Uterus (tissue), 3 donors: ENCODE measurements at regions not wholly inside any gene's neighbourhood (a gene's known extent, or its start where the extent isn't known, plus 50 kb on each side); places are given as distances from the start of the nearest gene placed in this dataset.
"Not testable (repeated sequence)": the region's sequence is repeated elsewhere in the genome, so short reads cannot be mapped to it uniquely, and the experiment has no call there.

Experiments used
- DNase-seq, 2 donors: peaks; one replicate each; pipeline ENCODE4 v3.0.0-alpha.2; 2019 to 2020
- H3K27ac ChIP-seq, 2 donors: fragments of 200-600 bp; sonication (generic); 1 replicate in 1 of 2; 2 replicates in 1 of 2; pipeline ENCODE4 v1.5.1; 2016 to 2018
- H3K27me3 ChIP-seq, 2 donors: fragments of 200-600 bp; sonication (generic); one replicate each; pipeline ENCODE4 v1.5.1; 2018 to 2019; ENCODE audit warnings: control low read depth in 1 of 2
- H3K36me3 ChIP-seq, 2 donors: fragments of 200-600 bp; sonication (generic); one replicate each; pipeline ENCODE4 v1.5.1; 2019; ENCODE audit warnings: control low read depth in 1 of 2
- H3K4me1 ChIP-seq, 2 donors: fragments of 200-600 bp; sonication (generic); one replicate each; pipeline ENCODE4 v1.5.1; 2018 to 2019; ENCODE audit warnings: control low read depth in 1 of 2
- H3K4me3 ChIP-seq, 2 donors: fragments of 200-600 bp; sonication (generic); 1 replicate in 1 of 2; 2 replicates in 1 of 2; pipeline ENCODE4 v1.5.1; 2018 to 2019; ENCODE audit warnings: mild to moderate bottlenecking in 1 of 2
- H3K9me3 ChIP-seq, 2 donors: fragments of 200-600 bp; sonication (generic); one replicate each; pipeline ENCODE4 v1.5.1; 2019; ENCODE audit warnings: control low read depth in 1 of 2
- POLR2A ChIP-seq, 2 donors: fragments of 450-650 bp; IDR thresholded peaks; one replicate each; pipeline ENCODE4 v1.6.1; 2016; ENCODE audit warnings: antibody characterized with exemption in 2 of 2, mild to moderate bottlenecking in 1 of 2, moderate library complexity in 1 of 2
- intact Hi-C: fragments of 100-400 bp; cut with DNase I; formaldehyde crosslinking; loops from one replicate; pipeline ENCODE4 v1.15.1; 2023; ENCODE audit warnings: low total_unique reads
- TF ChIP-seq, protein P1 (sequence below), 4 experiments: fragments of 200-600 bp in 2 of 4; fragments of 450-650 bp in 2 of 4; sonication (generic) in 2 of 4; IDR thresholded peaks; one replicate each; pipeline ENCODE4 v1.5.1; 2016 to 2019; ENCODE audit warnings: antibody characterized with exemption in 4 of 4, mild to moderate bottlenecking in 2 of 4, moderate library complexity in 1 of 4
- donor health status: DM: yes; HTN: yes; CAD: no.

DNA sequence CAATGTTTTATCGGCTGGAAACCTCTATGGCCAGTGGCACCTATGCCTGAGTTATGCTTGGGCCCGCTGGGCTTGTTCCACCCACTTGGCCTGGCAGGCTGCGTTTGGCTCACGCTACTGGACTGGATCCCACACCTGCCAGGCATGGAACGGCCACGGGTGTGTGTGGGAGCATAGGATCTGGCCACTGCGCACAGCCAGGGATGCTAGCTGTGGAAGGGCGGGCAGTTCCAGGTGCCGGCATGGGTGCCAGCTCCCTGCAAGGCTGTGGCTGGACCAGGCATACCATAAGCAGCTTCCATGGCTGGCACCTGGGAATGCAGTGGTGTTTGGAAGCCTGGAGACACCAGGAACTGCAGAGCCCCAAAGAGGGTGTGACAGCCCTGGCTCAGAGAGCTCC lies 1063.9 kb upstream of the ACO1 start:
- TF ChIP-seq, protein P1, sequence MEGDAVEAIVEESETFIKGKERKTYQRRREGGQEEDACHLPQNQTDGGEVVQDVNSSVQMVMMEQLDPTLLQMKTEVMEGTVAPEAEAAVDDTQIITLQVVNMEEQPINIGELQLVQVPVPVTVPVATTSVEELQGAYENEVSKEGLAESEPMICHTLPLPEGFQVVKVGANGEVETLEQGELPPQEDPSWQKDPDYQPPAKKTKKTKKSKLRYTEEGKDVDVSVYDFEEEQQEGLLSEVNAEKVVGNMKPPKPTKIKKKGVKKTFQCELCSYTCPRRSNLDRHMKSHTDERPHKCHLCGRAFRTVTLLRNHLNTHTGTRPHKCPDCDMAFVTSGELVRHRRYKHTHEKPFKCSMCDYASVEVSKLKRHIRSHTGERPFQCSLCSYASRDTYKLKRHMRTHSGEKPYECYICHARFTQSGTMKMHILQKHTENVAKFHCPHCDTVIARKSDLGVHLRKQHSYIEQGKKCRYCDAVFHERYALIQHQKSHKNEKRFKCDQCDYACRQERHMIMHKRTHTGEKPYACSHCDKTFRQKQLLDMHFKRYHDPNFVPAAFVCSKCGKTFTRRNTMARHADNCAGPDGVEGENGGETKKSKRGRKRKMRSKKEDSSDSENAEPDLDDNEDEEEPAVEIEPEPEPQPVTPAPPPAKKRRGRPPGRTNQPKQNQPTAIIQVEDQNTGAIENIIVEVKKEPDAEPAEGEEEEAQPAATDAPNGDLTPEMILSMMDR (IDR thresholded peaks at IDR 0.05), result no peak
- TF ChIP-seq POLR2A (IDR thresholded peaks at IDR 0.05), result no peak
- Histone ChIP-seq H3K27ac (no peak overlapping the region), H3K4me1 (no peaks in the 10 kb centered on the region), H3K36me3 (no peaks in the 10 kb centered on the region), H3K27me3 (no peaks in the 10 kb centered on the region), H3K9me3 (no peaks in the 10 kb centered on the region), H3K4me3 (no peak overlapping the region)
- no peak for DNase-seq
- intact Hi-C loops, result no loop called here

DNA sequence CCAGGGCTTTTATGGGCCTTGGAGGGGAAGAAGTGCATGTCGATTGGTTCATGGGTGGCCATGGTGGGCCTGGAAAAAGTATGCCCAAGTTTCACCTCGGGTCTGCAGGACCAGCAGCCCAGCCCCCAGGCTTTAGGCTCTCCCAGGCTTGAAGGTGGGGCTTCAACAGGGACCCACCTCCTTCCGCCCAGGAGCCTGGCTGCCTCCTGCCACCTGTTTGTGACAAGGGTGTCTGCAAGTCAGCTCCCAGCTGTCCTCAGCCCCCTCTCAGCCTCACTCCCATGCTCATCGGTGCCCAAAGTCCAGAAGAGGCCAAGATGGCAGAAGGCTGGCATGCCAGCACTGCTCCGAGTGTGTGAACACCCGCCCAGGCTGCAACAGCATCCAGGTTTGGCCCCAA lies 1063.2 kb upstream of the ACO1 start:
- Histone ChIP-seq H3K9me3 (no peaks in the 10 kb centered on the region), H3K27me3 (no peaks in the 10 kb centered on the region), H3K27ac (no peak overlapping the region), H3K4me3 (no peak overlapping the region), H3K4me1 (no peaks in the 10 kb centered on the region), H3K36me3 (no peaks in the 10 kb centered on the region)
- TF ChIP-seq POLR2A (IDR thresholded peaks at IDR 0.05), result no peak
- TF ChIP-seq, protein P1 (IDR thresholded peaks at IDR 0.05), result no peak
- intact Hi-C loops, result no loop called here
- no peak for DNase-seq

DNA sequence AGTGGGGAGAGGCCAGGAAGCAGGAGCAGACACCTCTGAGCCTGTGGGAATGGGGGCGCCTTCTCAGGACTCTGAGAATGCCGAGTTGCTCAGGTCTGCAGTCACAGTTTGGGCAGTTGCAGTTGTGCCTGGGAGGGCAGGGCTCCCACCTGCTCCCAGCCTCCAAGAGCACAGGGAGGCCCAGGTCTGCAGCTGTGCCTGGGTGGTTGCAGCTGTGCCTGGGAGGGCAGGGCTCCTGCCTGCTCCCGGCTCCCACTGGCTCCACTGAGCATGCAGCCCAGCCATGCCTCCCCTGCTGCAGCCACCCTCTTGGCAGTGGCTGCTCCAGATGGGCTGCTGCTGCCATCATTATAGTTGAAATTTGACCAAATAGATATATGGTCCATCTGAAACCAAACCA lies 1062.8 kb upstream of the ACO1 start:
- Histone ChIP-seq H3K36me3 (no peaks in the 10 kb centered on the region), H3K9me3 (no peaks in the 10 kb centered on the region), H3K4me1 (no peaks in the 10 kb centered on the region), H3K4me3 (no peak overlapping the region), H3K27ac (no peak overlapping the region), H3K27me3 (no peaks in the 10 kb centered on the region)
- no peak for TF ChIP-seq POLR2A (IDR thresholded peaks at IDR 0.05)
- TF ChIP-seq, protein P1 (IDR thresholded peaks at IDR 0.05), result no peak
- no peak for DNase-seq
- intact Hi-C loops, result no loop called here

DNA sequence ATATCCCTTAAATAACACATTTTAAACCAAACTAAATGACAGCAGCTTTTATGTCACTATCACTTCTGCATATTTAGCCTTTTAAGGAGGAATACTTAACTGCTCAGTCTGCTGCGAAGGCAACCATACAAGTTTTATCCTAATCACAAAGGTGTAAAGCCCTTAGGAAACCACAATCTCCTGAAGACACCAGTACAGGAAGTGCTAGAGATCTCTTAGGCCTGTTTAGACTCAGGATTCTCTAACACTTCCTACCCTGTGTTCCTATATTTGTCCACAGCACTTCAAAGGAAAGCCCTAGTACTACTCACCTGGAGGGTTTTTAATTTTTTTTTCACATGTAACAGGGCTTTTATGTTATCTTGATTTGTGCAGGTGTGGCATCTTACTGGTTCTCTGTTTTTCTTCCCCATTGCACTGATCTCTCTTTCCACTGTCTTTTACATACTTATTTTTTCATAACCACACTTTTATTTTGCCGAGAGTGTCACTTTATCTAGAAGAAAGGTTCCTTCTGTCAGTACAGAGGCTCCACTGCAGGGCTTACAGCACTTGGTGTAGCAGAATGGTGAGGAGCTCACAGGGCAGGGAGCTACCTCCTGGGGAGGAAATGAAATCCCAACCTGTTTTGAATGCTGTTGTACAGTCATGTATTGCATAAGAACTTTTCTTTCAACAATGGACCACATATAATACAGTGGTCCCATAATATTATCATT lies 1060.6 kb upstream of the ACO1 start:
- H3K9me3 ChIP-seq, result no peaks in the 10 kb centered on the region
- intact Hi-C loops, result no loop called here
- no peaks in the 10 kb centered on the region for H3K4me1 ChIP-seq

DNA sequence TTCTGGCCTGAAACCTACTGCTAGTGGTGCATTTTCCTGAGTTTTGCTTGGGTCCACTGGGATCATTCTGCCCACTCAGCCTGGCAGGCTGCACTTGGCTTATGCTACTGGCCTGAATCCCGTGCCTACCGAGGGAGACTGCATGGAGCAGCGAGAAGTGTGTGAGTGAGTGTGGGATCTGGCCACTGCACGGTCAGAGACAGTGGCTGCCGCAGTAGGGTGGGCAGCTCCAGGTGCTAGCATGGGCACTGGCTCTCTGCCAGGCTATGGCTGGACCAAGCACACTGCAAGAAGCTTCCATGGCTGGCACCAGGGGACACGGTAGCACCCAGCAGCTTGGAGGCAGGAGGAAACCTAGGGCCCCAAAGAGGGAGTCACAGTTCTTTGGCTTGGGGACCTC lies 1058.7 kb upstream of the ACO1 start:
- intact Hi-C loops, result no loop called here
- Histone ChIP-seq H3K9me3 (no peaks in the 10 kb centered on the region), H3K27ac (no peak overlapping the region), H3K27me3 (no peaks in the 10 kb centered on the region), H3K36me3 (no peaks in the 10 kb centered on the region), H3K4me3 (no peak overlapping the region), H3K4me1 (no peaks in the 10 kb centered on the region)
- no peak for TF ChIP-seq POLR2A (IDR thresholded peaks at IDR 0.05)
- TF ChIP-seq, protein P1 (IDR thresholded peaks at IDR 0.05), result no peak
- no peak for DNase-seq

More for the DNA sequence above, 1060.6 kb upstream of the ACO1 start:
- no peaks in the 10 kb centered on the region for H3K36me3 ChIP-seq
- TF ChIP-seq, protein P1 (IDR thresholded peaks at IDR 0.05), result no peak
- TF ChIP-seq POLR2A (IDR thresholded peaks at IDR 0.05), result no peak
- no peak for DNase-seq
- H3K27me3 ChIP-seq, result no peaks in the 10 kb centered on the region
- no peak overlapping the region for H3K4me3 ChIP-seq
- no peak overlapping the region for H3K27ac ChIP-seq

DNA sequence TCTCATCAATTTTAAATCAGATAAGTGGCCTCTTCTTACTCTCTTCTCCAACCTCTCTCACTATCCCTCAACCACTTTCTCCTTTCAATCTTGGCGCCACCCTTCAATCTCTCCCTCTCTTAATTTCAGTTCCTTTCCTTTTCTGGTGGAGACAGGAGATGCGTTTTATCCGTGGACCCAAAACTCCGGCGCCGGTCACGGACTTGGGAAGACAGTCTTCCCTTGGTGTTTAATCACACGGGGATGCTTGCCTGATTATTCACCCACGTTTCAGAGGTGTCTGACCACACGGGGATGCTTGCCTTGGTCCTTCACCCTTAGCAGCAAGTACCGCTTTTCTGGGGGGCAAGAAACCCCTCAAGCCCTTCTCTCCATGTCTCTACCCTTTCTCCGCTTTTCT lies 1057.6 kb upstream of the ACO1 start:
- H3K27me3 ChIP-seq, intact Hi-C loops, H3K4me1 ChIP-seq, H3K36me3 ChIP-seq, DNase-seq, H3K27ac ChIP-seq, H3K9me3 ChIP-seq, H3K4me3 ChIP-seq: not testable (repeated sequence)
